CD4-positive, CD25-positive, alpha-beta regulatory T cell (primary cell): ENCODE measurements at regions not wholly inside any gene's neighbourhood (a gene's known extent, or its start where the extent isn't known, plus 50 kb on each side); places are given as distances from the start of the nearest gene placed in this dataset.
"Not testable (repeated sequence)": the region's sequence is repeated elsewhere in the genome, so short reads cannot be mapped to it uniquely, and the experiment has no call there.

Experiments used
- ATAC-seq, 2 donors: fragments of 150-1000 bp; cut with Tn5 transposase; one replicate each; pipeline ENCODE4 v1.10.0; 2021; ENCODE audit warnings: low read depth in 2 of 2, moderate number of reproducible peaks in 2 of 2, moderate library complexity in 1 of 2
- DNase-seq, 3 donors: peaks; one replicate each; pipeline versions ENCODE4 v3.0.0 to v3.0.0-alpha.2; 2012 to 2022; ENCODE audit warnings: mixed read lengths in 1 of 3
- H3K27ac ChIP-seq: one replicate; pipeline ENCODE4 v1.7.0; 2013; ENCODE audit warnings: mild to moderate bottlenecking, low read length; ENCODE audit not compliant: insufficient read depth, poor library complexity, severe bottlenecking
- H3K27me3 ChIP-seq: one replicate; pipeline ENCODE4 v1.7.0; 2013; ENCODE audit warnings: low read length; ENCODE audit not compliant: control insufficient read depth, insufficient read depth
- H3K36me3 ChIP-seq: one replicate; pipeline ENCODE4 v1.7.0; 2013; ENCODE audit warnings: mild to moderate bottlenecking, low read length, moderate library complexity; ENCODE audit not compliant: control insufficient read depth, insufficient read depth
- H3K4me1 ChIP-seq: 2 replicates; pipeline ENCODE4 v1.7.0; 2013; ENCODE audit warnings: mild to moderate bottlenecking, low read length; ENCODE audit not compliant: insufficient read depth, control insufficient read depth, poor library complexity, severe bottlenecking
- H3K4me3 ChIP-seq: one replicate; pipeline ENCODE4 v1.7.0; 2013; ENCODE audit warnings: low read depth, mild to moderate bottlenecking, low read length, moderate library complexity
- H3K9me3 ChIP-seq, 2 experiments: 1 replicate in 1 of 2; 2 replicates in 1 of 2; pipeline ENCODE4 v1.7.0; 2013; ENCODE audit warnings: low read length in 2 of 2, mild to moderate bottlenecking in 1 of 2, moderate library complexity in 1 of 2; ENCODE audit not compliant: control insufficient read depth in 2 of 2
- H3K27ac Mint-ChIP-seq, 3 donors: one replicate each; pipeline ENCODE4 v1.8.0; 2020 to 2022; ENCODE audit warnings: mild to moderate bottlenecking in 3 of 3, mixed read lengths in 3 of 3, moderate library complexity in 2 of 3
- H3K27me3 Mint-ChIP-seq: one replicate; pipeline ENCODE4 v1.8.0; 2022; ENCODE audit warnings: mild to moderate bottlenecking, mixed read lengths
- H3K36me3 Mint-ChIP-seq: one replicate; pipeline ENCODE4 v1.8.0; 2020; ENCODE audit warnings: mixed read lengths
- H3K4me1 Mint-ChIP-seq, 4 donors: one replicate each; pipeline ENCODE4 v1.8.0; 2020 to 2022; ENCODE audit warnings: mixed read lengths in 4 of 4, mild to moderate bottlenecking in 1 of 4
- H3K4me3 Mint-ChIP-seq, 4 donors: one replicate each; pipeline ENCODE4 v1.8.0; 2020 to 2022; ENCODE audit warnings: mild to moderate bottlenecking in 4 of 4, mixed read lengths in 4 of 4, moderate library complexity in 3 of 4
- H3K9me3 Mint-ChIP-seq, 7 donors: one replicate each; pipeline ENCODE4 v1.8.0; 2020 to 2022; ENCODE audit warnings: mixed read lengths in 7 of 7, mild to moderate bottlenecking in 3 of 7, moderate library complexity in 2 of 7

DNA sequence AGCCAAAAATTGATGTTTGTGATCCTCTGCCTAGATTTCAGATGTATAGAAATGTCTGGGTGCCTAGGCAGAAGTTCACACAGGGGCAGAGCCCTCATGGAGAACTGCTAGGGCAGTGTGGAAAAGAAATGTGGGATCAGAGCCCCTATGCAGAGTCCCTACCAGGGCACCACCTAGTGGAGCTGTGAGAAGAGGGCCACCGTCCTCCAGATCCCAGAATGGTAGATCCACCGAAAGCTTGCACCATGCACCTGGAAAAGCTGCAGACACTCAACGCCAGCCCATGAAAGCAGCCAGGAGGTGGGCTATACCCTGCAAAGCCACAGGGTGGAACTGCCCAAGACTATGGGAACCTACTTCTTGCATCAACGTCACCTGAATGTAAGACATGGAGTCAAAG is 292.9 kb downstream of the PRDM9 start:
- ATAC-seq, H3K27ac ChIP-seq, H3K9me3 ChIP-seq, H3K4me1 Mint-ChIP-seq, H3K4me1 ChIP-seq, H3K4me3 ChIP-seq, H3K4me3 Mint-ChIP-seq, H3K36me3 Mint-ChIP-seq, H3K27me3 Mint-ChIP-seq, H3K27ac Mint-ChIP-seq, H3K36me3 ChIP-seq, H3K27me3 ChIP-seq, DNase-seq: not testable (repeated sequence)
- H3K9me3 Mint-ChIP-seq, result peaks cover 0 to 26% (median 7%) of the 10 kb centered on the region in 7 donors

- Histone ChIP-seq H3K9me3 (peaks cover 0 to 2% of the 10 kb centered on the region in 2 experiments), H3K27ac (no peak overlapping the region), H3K4me3 (no peak overlapping the region), H3K36me3 (no peaks in the 10 kb centered on the region), H3K27me3 (no peaks in the 10 kb centered on the region), H3K4me1 (no peaks in the 10 kb centered on the region)
- Mint-ChIP-seq H3K27me3 (no peaks in the 10 kb centered on the region), H3K4me3 (no peak overlapping the region), H3K4me1 (no peaks in the 10 kb centered on the region), H3K9me3 (peaks cover 4 to 38% (median 7%) of the 10 kb centered on the region in 7 donors), H3K36me3 (no peaks in the 10 kb centered on the region), H3K27ac (no peak overlapping the region)
- no peak for DNase-seq
- no peak for ATAC-seq
Observed at GRCh38 chr5:23820765-23821471, 313.5 kb downstream of the PRDM9 start.

DNA sequence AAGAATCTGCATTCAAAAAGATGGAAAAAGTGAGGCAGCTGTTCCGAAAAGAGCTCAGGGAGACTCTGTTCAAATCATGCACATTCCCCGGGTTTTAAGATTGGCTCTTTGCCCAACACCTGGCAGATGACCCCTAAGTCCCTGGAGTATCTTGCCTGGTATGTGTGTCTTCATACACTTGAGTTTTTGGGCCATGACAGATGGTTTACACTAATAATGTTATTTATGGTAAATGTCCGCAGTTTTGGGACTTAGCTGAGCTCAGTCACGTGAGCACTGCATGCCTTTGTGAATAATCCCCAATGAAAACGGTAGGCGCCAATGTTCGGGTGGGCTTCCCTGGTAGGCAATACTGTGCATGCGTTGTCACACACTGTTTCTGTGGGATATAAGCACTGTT is 316.1 kb downstream of the PRDM9 start:
- no peak overlapping the region for H3K27ac Mint-ChIP-seq
- peaks cover 0 to 4% of the 10 kb centered on the region in 2 experiments for H3K9me3 ChIP-seq
- no peaks in the 10 kb centered on the region for H3K36me3 Mint-ChIP-seq
- H3K27ac ChIP-seq, result no peak overlapping the region
- no peaks in the 10 kb centered on the region for H3K4me1 ChIP-seq
- H3K27me3 Mint-ChIP-seq, result no peaks in the 10 kb centered on the region
- no peaks in the 10 kb centered on the region for H3K36me3 ChIP-seq
- peaks cover 7 to 40% (median 11%) of the 10 kb centered on the region in 7 donors for H3K9me3 Mint-ChIP-seq
- ATAC-seq, result no peak
- DNase-seq, result no peak
- H3K4me3 ChIP-seq, result no peak overlapping the region
- no peaks in the 10 kb centered on the region for H3K4me1 Mint-ChIP-seq
- H3K4me3 Mint-ChIP-seq, result no peak overlapping the region
- no peaks in the 10 kb centered on the region for H3K27me3 ChIP-seq

DNA sequence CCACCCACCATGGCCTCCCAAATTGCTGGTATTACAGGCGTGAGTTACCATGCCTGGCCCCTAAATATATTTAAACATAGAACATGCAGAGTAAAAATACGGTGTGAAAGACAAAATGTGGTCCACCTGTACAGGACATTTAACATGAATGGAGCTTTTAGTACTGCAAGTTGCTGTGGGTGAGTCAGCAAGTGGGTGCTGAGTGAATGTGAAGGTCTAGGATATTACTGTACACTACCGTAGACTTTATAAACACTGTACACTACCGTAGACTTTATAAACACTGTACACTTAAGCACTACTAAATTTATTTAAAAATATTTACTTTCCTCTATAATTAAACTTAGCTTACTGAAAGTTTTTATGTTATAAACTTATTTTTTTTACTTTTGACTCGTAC is 317.8 kb downstream of the PRDM9 start:
- H3K4me3 Mint-ChIP-seq, result no peak overlapping the region

GRCh38 chr5:23840083-23840482 is 332.7 kb downstream of the PRDM9 start:
- Mint-ChIP-seq H3K36me3 (no peaks in the 10 kb centered on the region), H3K4me1 (no peaks in the 10 kb centered on the region), H3K27ac (no peak overlapping the region), H3K4me3 (no peak overlapping the region), H3K27me3 (no peaks in the 10 kb centered on the region), H3K9me3 (peaks cover 3 to 32% (median 20%) of the 10 kb centered on the region in 7 donors)
- no peaks in the 10 kb centered on the region for H3K9me3 ChIP-seq
- H3K4me3 ChIP-seq, result no peak overlapping the region
- H3K27me3 ChIP-seq, result no peaks in the 10 kb centered on the region
- no peak overlapping the region for H3K27ac ChIP-seq
- ATAC-seq (no peak), DNase-seq (no peak)
- no peaks in the 10 kb centered on the region for H3K4me1 ChIP-seq
- no peaks in the 10 kb centered on the region for H3K36me3 ChIP-seq

More for the DNA sequence above, 317.8 kb downstream of the PRDM9 start:
- Mint-ChIP-seq H3K4me1 (no peaks in the 10 kb centered on the region), H3K36me3 (no peaks in the 10 kb centered on the region), H3K27ac (no peak overlapping the region), H3K27me3 (no peaks in the 10 kb centered on the region), H3K9me3 (peaks cover 6 to 39% (median 11%) of the 10 kb centered on the region in 7 donors)
- Histone ChIP-seq H3K27me3 (no peaks in the 10 kb centered on the region), H3K27ac (no peak overlapping the region), H3K36me3 (no peaks in the 10 kb centered on the region), H3K4me3 (no peak overlapping the region), H3K4me1 (no peaks in the 10 kb centered on the region), H3K9me3 (peaks cover 0 to 6% of the 10 kb centered on the region in 2 experiments)
- DNase-seq (no peak), ATAC-seq (no peak)

DNA sequence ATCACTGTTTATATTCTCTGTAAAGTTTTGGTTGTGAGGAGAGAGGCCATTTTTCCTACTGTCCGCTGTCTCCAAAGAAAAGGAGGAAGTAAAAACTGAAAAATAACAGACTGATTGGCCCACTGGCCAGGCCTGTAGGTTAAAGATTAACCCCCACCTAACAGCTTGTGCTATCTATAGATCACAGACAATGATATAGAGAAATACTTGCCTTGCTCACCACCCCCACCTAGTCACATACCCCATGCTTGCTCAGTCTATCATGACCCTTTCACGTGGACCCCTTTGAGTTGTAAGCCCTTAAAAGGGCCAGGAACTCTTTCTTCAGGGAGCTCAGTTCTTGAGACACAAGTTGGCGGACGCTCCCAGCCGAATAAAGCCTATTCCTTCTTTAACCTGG is 357.4 kb downstream of the PRDM9 start:
- H3K27me3 Mint-ChIP-seq, result no peaks in the 10 kb centered on the region
- no peaks in the 10 kb centered on the region for H3K4me1 Mint-ChIP-seq
- H3K9me3 Mint-ChIP-seq, result peaks cover under 1 to 16% (median 7%) of the 10 kb centered on the region in 7 donors
- no peaks in the 10 kb centered on the region for H3K36me3 Mint-ChIP-seq
- peaks cover 0 to 7% of the 10 kb centered on the region in 2 experiments for H3K9me3 ChIP-seq
- no peaks in the 10 kb centered on the region for H3K27me3 ChIP-seq
- no peak overlapping the region for H3K4me3 Mint-ChIP-seq
- DNase-seq, result no peak
- no peak overlapping the region for H3K4me3 ChIP-seq
- no peaks in the 10 kb centered on the region for H3K4me1 ChIP-seq
- H3K27ac ChIP-seq, result no peak overlapping the region
- no peak overlapping the region for H3K27ac Mint-ChIP-seq
- no peak for ATAC-seq
- no peaks in the 10 kb centered on the region for H3K36me3 ChIP-seq

DNA sequence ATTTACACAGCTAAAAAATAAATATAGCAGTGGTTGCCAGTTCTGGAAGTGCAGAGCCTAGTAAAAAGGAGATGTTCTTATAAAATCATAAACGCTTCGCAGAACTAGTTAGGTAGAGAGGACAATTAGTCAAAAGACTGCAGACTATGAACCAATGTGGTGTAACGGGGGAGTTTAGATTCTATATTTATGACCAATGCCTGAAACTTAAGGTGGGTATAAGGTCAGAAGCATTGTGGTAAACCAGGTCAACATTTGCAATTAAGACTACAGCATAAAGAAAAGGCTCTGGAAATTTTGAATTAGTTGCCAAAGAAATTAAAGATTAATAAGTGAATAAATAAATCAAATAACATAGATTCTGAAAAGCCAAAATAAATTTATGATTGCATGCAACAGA is 370.4 kb downstream of the PRDM9 start:
- DNase-seq (no peak), ATAC-seq (no peak)
- H3K4me3 ChIP-seq, result no peak overlapping the region
- H3K4me1 ChIP-seq, result no peaks in the 10 kb centered on the region
- no peaks in the 10 kb centered on the region for H3K4me1 Mint-ChIP-seq
- no peak overlapping the region for H3K27ac ChIP-seq
- H3K9me3 ChIP-seq, result peaks cover 2 to 8% of the 10 kb centered on the region in 2 experiments
- H3K36me3 Mint-ChIP-seq, result no peaks in the 10 kb centered on the region
- peaks cover 0 to 9% (median 6%) of the 10 kb centered on the region in 7 donors for H3K9me3 Mint-ChIP-seq
- no peak overlapping the region for H3K4me3 Mint-ChIP-seq
- H3K27me3 Mint-ChIP-seq, result no peaks in the 10 kb centered on the region
- no peak overlapping the region for H3K27ac Mint-ChIP-seq
- H3K27me3 ChIP-seq, result no peaks in the 10 kb centered on the region
- no peaks in the 10 kb centered on the region for H3K36me3 ChIP-seq

DNA sequence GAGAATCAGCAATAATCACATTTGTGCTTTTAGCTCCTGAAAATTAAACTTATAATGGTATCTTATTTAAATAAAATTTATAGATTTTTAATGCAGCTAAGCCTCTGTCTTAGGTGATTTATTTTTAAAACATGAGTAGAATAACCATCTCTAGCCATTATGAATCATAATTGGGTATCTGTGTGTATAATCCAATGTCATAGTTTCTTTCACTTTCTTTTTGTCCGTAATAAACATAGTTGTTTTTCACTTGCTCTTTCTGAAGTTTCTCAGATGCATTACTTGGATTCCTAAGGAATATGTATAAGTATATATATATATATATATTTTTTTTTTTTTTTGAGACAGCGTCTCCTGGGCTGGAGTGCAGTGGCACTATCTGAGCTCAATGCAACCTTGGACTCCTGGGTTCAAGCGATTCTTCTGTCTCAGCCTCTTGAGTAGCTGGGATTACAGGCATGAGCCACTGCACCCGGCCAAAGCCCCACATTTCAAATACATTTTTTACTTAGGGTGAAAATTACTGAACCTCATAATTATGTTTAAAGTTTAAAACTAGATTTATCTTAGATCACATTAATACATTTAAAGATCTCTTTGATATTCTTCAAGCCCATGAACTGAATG is 377.1 kb downstream of the PRDM9 start:
- ATAC-seq (no peak), DNase-seq (no peak)
- Mint-ChIP-seq H3K9me3 (peaks cover 0 to 15% (median 6%) of the 10 kb centered on the region in 7 donors), H3K4me1 (no peaks in the 10 kb centered on the region), H3K27me3 (no peaks in the 10 kb centered on the region), H3K4me3 (no peak overlapping the region), H3K27ac (no peak overlapping the region), H3K36me3 (no peaks in the 10 kb centered on the region)
- no peaks in the 10 kb centered on the region for H3K27me3 ChIP-seq
- no peak overlapping the region for H3K27ac ChIP-seq
- no peak overlapping the region for H3K4me3 ChIP-seq
- H3K9me3 ChIP-seq, result peaks cover 0 to 22% of the 10 kb centered on the region in 2 experiments
- no peaks in the 10 kb centered on the region for H3K36me3 ChIP-seq
- H3K4me1 ChIP-seq, result no peaks in the 10 kb centered on the region
